CD4-positive, alpha-beta T cell (primary cell): ENCODE measurements at regions not wholly inside any gene's neighbourhood (a gene's known extent, or its start where the extent isn't known, plus 50 kb on each side); places are given as distances from the start of the nearest gene placed in this dataset.

Source experiments
- ATAC-seq: fragments of 200-7000 bp; cut with Tn5 transposase; one replicate; pipeline ENCODE4 v1.10.0; 2022; ENCODE audit warnings: mild to moderate bottlenecking; ENCODE audit not compliant: poor library complexity
- CTCF ChIA-PET: fragments of 350-600 bp; sonication (Branson Sonifier 250); formaldehyde crosslinking; loops from one replicate; lab custom pipeline; 2021; ENCODE audit warnings: antibody characterized with exemption, inconsistent platforms; lab: Charles Lee
- POLR2A ChIA-PET: fragments of 350-600 bp; sonication (Branson Sonifier 250); formaldehyde crosslinking; loops from one replicate; lab custom pipeline; 2021; ENCODE audit warnings: antibody characterized with exemption, inconsistent platforms; lab: Charles Lee
- DNase-seq, 14 experiments: peaks; one replicate each; pipeline ENCODE4 v3.0.0-alpha.2; 2013 to 2020; ENCODE audit warnings: mixed read lengths in 2 of 14
- H3K27ac ChIP-seq, 2 donors: one replicate each; pipeline versions ENCODE4 v1.5.1 to v1.7.0; 2013; ENCODE audit warnings: low read length in 2 of 2, low read depth in 1 of 2, mild to moderate bottlenecking in 1 of 2
- H3K27me3 ChIP-seq, 2 experiments: 1 replicate in 1 of 2; 2 replicates in 1 of 2; pipeline versions ENCODE4 v1.6.1 to v1.7.0; 2013; ENCODE audit warnings: low read length in 2 of 2, control low read depth in 1 of 2, mild to moderate bottlenecking in 1 of 2, moderate library complexity in 1 of 2; ENCODE audit not compliant: insufficient read depth in 2 of 2, control insufficient read depth in 1 of 2
- H3K36me3 ChIP-seq: one replicate; pipeline ENCODE4 v1.6.1; 2013; ENCODE audit warnings: low read length, control low read depth; ENCODE audit not compliant: insufficient read depth
- H3K4me1 ChIP-seq: one replicate; pipeline ENCODE4 v1.6.1; 2013; ENCODE audit warnings: low read length, control low read depth; ENCODE audit not compliant: insufficient read depth
- H3K4me3 ChIP-seq: one replicate; pipeline ENCODE4 v1.5.1; 2013; ENCODE audit warnings: mild to moderate bottlenecking, low read length, moderate library complexity
- H3K9me3 ChIP-seq, 2 experiments: 1 replicate in 1 of 2; 2 replicates in 1 of 2; pipeline versions ENCODE4 v1.6.1 to v1.7.0; 2013; ENCODE audit warnings: low read length in 2 of 2, mild to moderate bottlenecking in 2 of 2, control low read depth in 1 of 2, moderate library complexity in 1 of 2; ENCODE audit not compliant: control insufficient read depth in 1 of 2, insufficient read depth in 1 of 2
- H3K27ac Mint-ChIP-seq: one replicate; pipeline ENCODE4 v1.8.0; 2020; ENCODE audit warnings: mixed read lengths
- H3K27me3 Mint-ChIP-seq: one replicate; pipeline ENCODE4 v1.8.0; 2021; ENCODE audit warnings: mixed read lengths
- H3K36me3 Mint-ChIP-seq: one replicate; pipeline ENCODE4 v1.8.0; 2021; ENCODE audit warnings: low read depth, mixed read lengths
- H3K4me1 Mint-ChIP-seq: one replicate; pipeline ENCODE4 v1.8.0; 2021; ENCODE audit warnings: low read depth, mixed read lengths
- H3K4me3 Mint-ChIP-seq: one replicate; pipeline ENCODE4 v1.8.0; 2020; ENCODE audit warnings: mild to moderate bottlenecking, mixed read lengths
- H3K9me3 Mint-ChIP-seq: one replicate; pipeline ENCODE4 v1.8.0; 2020; ENCODE audit warnings: mixed read lengths
- CTCF ChIP-seq: fragments of 200-600 bp; IDR thresholded peaks from one replicate; pipeline ENCODE4 v1.8.0; 2022; ENCODE audit warnings: antibody characterized with exemption, mild to moderate bottlenecking
- intact Hi-C, 2 experiments: fragments of 100-400 bp; cut with DNase I in 1 of 2; cut with micrococcal nuclease in 1 of 2; formaldehyde crosslinking; loops; one replicate each; pipeline versions ENCODE4 v1.15.1 to v1.9.0; 2023 to 2025; cut with DNase I, micrococcal nuclease

GRCh38 chr13:86510792-86511191 is 711.6 kb upstream of the SLITRK6 start:
- H3K27me3 Mint-ChIP-seq = no peaks in the 10 kb centered on the region
- H3K27ac ChIP-seq = no peak overlapping the region
- H3K36me3 Mint-ChIP-seq = no peaks in the 10 kb centered on the region
- H3K4me1 ChIP-seq = no peaks in the 10 kb centered on the region
- ChIA-PET CTCF (no interaction called here), POLR2A (no interaction called here)
- H3K4me3 ChIP-seq = no peak overlapping the region
- intact Hi-C loops = no loop called here
- no peak for TF ChIP-seq CTCF
- DNase-seq (no peak), ATAC-seq (no peak)
- no peaks in the 10 kb centered on the region for H3K4me1 Mint-ChIP-seq
- no peak overlapping the region for H3K27ac Mint-ChIP-seq
- H3K27me3 ChIP-seq = no peaks in the 10 kb centered on the region
- H3K9me3 ChIP-seq = no peaks in the 10 kb centered on the region
- H3K9me3 Mint-ChIP-seq = peaks cover 11% of the 10 kb centered on the region
- H3K36me3 ChIP-seq = no peaks in the 10 kb centered on the region
- H3K4me3 Mint-ChIP-seq = no peak overlapping the region

- ChIA-PET CTCF (no interaction called here), POLR2A (no interaction called here)
- H3K27ac Mint-ChIP-seq = no peak overlapping the region
- DNase-seq = no peak
- Histone ChIP-seq H3K36me3 (no peaks in the 10 kb centered on the region), H3K27ac (no peak overlapping the region), H3K27me3 (no peaks in the 10 kb centered on the region), H3K9me3 (peaks cover 0 to 8% of the 10 kb centered on the region in 2 experiments), H3K4me3 (no peak overlapping the region), H3K4me1 (no peaks in the 10 kb centered on the region)
- ATAC-seq = no peak
- peaks cover 3% of the 10 kb centered on the region for H3K9me3 Mint-ChIP-seq
- no peaks in the 10 kb centered on the region for H3K27me3 Mint-ChIP-seq
- H3K4me3 Mint-ChIP-seq = no peak overlapping the region
- no peaks in the 10 kb centered on the region for H3K4me1 Mint-ChIP-seq
- no peaks in the 10 kb centered on the region for H3K36me3 Mint-ChIP-seq
- no peak for TF ChIP-seq CTCF
- intact Hi-C loops = no loop called here
Measured at GRCh38 chr13:86541461-86541860, 742.2 kb upstream of the SLITRK6 start.

DNA sequence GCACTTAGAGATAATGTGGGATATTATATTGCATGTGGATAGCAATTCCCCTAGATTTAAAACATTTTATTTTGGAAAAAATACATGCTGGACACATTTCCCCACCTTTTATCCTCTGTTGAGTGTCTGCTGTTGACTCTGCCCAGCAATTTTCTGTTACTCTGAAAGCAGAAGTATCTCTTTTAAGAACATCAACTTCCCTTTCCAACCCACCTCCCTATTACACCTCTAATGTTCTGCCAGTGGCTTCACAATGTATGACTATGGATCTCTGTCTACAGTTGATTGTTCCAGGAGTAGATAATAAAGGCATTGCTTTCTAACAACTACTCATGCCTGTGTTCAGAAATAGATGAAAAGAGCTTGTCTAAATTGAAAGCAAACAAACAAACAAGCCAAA is 754.8 kb upstream of the SLITRK6 start:
- Histone ChIP-seq H3K4me1 (no peaks in the 10 kb centered on the region), H3K27ac (no peak overlapping the region), H3K27me3 (no peaks in the 10 kb centered on the region), H3K9me3 (peaks cover 0 to 4% of the 10 kb centered on the region in 2 experiments), H3K36me3 (no peaks in the 10 kb centered on the region), H3K4me3 (no peak overlapping the region)
- Mint-ChIP-seq H3K27me3 (no peaks in the 10 kb centered on the region), H3K4me1 (no peaks in the 10 kb centered on the region), H3K9me3 (peaks cover 9% of the 10 kb centered on the region), H3K27ac (no peak overlapping the region), H3K4me3 (no peak overlapping the region), H3K36me3 (no peaks in the 10 kb centered on the region)
- intact Hi-C loops = loop anchor here in 1 of 2 experiments (5.0 kb wide), 1 partner anchor 52 kb away; no protein-coding TSS in a partner anchor
- ChIA-PET CTCF (no interaction called here), POLR2A (no interaction called here)
- no peak for TF ChIP-seq CTCF
- ATAC-seq = no peak
- DNase-seq = no peak
